ENCODE measurements at regions not wholly inside any gene's neighbourhood (a gene's known extent, or its start where the extent isn't known, plus 50 kb on each side); places are given as distances from the start of the nearest gene placed in this dataset.

DNA sequence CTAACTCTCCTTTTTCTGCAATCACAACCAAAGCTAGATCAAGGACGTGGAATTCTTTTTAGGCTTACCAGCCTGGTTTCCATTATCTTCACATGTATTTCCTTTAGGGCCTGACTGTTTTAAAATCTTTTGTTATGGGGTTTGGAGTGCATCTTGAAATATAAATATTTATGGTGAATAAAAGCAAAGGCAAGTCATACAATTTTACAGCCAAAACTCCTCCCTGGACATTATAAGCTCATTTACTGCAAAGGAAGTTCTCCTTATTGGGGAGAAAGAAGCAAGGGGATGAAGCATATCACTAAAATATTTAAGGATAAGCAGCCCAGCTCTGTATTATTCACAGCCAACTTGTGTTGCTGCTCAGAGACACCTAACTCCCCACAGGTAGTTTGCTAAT is 132.2 kb upstream of the TARS1 start:
- Histone ChIP-seq H3K4me3 (no peak overlapping the region), H3K27me3 (no peaks in the 10 kb centered on the region), H3K27ac (no peak overlapping the region), H3K36me3 (no peaks in the 10 kb centered on the region), H3K4me1 (peaks cover 0 to 11% (median 3%) of the 10 kb centered on the region in 4 donors), H3K9me3 (no peaks in the 10 kb centered on the region)
- 59 to 70% methylated on average over 1 of the region's 1 CpG for WGBS, 2 donors
- TF ChIP-seq, protein P1, sequence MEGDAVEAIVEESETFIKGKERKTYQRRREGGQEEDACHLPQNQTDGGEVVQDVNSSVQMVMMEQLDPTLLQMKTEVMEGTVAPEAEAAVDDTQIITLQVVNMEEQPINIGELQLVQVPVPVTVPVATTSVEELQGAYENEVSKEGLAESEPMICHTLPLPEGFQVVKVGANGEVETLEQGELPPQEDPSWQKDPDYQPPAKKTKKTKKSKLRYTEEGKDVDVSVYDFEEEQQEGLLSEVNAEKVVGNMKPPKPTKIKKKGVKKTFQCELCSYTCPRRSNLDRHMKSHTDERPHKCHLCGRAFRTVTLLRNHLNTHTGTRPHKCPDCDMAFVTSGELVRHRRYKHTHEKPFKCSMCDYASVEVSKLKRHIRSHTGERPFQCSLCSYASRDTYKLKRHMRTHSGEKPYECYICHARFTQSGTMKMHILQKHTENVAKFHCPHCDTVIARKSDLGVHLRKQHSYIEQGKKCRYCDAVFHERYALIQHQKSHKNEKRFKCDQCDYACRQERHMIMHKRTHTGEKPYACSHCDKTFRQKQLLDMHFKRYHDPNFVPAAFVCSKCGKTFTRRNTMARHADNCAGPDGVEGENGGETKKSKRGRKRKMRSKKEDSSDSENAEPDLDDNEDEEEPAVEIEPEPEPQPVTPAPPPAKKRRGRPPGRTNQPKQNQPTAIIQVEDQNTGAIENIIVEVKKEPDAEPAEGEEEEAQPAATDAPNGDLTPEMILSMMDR (IDR thresholded peaks at IDR 0.05): no peak
- no peak for TF ChIP-seq EP300 (IDR thresholded peaks at IDR 0.05)
- no peak for TF ChIP-seq POLR2AphosphoS5 (IDR thresholded peaks at IDR 0.05)
- no peak for DNase-seq
- ATAC-seq (ENCODE audit: low FRiP score in 2 of 2): no peak

DNA sequence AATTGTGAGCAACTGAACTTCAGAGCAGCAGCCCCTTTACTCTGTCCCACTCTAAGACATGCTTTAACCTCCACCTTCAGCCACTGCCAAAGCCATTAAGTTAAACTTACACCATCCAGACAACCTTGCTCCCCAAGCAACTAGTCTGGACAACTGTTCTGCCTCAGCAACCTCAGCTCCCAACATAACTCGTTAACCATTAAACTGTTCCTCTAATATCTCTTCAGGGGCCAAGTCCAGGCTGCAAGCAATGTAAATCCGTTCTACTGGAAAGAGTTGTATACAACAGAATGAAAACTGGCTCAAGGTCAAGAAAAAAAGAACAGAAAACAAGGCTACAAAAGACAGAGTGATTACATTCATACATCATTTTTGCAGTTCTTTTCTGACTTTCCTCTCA is 131.7 kb upstream of the TARS1 start:
- DNase-seq: no peak
- WGBS, 2 donors: 47 to 53% methylated on average over 2 of the region's 2 CpGs
- ATAC-seq (ENCODE audit: low FRiP score in 2 of 2): no peak
- H3K27ac ChIP-seq: no peak overlapping the region
- no peaks in the 10 kb centered on the region for H3K9me3 ChIP-seq
- TF ChIP-seq, protein P1 (IDR thresholded peaks at IDR 0.05): no peak
- TF ChIP-seq EP300 (IDR thresholded peaks at IDR 0.05): no peak
- TF ChIP-seq POLR2A (IDR thresholded peaks at IDR 0.05): no peak
- TF ChIP-seq POLR2AphosphoS5 (IDR thresholded peaks at IDR 0.05): no peak
- H3K4me3 ChIP-seq: no peak overlapping the region
- no peaks in the 10 kb centered on the region for H3K36me3 ChIP-seq
- peaks cover 0 to 11% (median 3%) of the 10 kb centered on the region in 4 donors for H3K4me1 ChIP-seq
- no peaks in the 10 kb centered on the region for H3K27me3 ChIP-seq

DNA sequence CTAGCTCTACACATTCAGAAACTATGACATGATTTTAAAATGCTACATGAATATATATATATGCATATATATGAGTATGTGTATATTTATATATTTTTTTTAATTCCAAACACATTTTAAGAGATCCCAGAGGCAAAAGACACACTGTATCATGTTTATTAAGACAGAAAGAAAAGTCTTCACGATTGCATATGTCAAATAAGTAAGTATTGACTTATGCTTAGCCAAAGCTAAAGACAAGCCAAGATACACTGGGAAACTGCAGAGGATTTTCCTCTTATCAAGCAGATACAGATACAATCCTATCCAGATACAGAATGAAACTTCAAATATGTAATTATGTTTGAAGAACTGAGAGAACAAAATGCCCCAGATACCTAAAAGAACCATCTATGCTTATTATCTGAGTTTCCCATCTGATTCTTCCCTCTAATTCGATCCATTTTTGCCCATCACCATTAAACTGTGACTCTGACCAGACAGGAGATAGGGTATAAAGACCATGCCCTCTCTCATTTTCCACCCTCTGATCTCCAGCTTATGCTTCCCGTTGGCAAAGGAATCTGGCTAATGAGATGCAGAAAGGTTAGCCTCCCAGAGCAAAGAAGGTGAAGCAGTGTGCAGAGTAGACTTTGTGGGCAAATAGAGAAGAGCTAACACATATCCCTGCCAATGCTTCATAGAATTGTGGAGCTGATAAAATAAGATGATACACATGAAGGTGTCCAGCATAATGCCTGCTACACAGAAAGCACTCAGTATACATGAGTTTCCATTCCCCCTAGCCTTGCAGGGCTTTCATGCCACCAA is 131.0 kb upstream of the TARS1 start:
- WGBS, 2 donors: 69 to 87% methylated on average over 3 of the region's 3 CpGs
- no peaks in the 10 kb centered on the region for H3K27me3 ChIP-seq
- ATAC-seq (ENCODE audit: low FRiP score in 2 of 2): no peak

DNA sequence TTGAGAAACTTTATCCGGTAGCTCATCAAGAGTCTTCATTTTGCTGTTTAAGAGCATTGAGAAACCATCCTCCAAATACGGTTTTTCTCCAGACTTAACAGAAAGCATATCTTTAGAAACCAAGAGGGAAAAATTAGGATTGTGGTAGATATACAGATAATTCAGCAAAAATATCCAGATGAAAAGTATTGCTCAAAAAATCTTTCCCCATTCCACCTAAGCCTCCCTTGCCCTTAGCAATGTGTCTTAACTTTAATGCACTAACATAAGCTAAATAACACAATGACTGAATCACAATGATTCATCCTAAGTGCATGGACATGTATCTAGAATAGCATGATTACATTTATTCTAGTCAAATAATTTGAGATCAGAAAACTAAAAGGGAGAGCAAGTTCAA is 130.3 kb upstream of the TARS1 start:
- Histone ChIP-seq H3K36me3 (no peaks in the 10 kb centered on the region), H3K9me3 (no peaks in the 10 kb centered on the region), H3K4me1 (peaks cover 0 to 11% (median 3%) of the 10 kb centered on the region in 4 donors), H3K4me3 (no peak overlapping the region), H3K27ac (no peak overlapping the region), H3K27me3 (no peaks in the 10 kb centered on the region)
- DNase-seq (no peak), ATAC-seq (ENCODE audit: low FRiP score in 2 of 2) (no peak)
- WGBS, 2 donors: 93 to 97% methylated on average over 2 of the region's 2 CpGs
- TF ChIP-seq POLR2A (IDR thresholded peaks at IDR 0.05) (no peak), EP300 (IDR thresholded peaks at IDR 0.05) (no peak), POLR2AphosphoS5 (IDR thresholded peaks at IDR 0.05) (no peak)
- TF ChIP-seq, protein P1 (IDR thresholded peaks at IDR 0.05): no peak

More for the DNA sequence above, 131.0 kb upstream of the TARS1 start:
- H3K4me1 ChIP-seq: peaks cover 0 to 11% (median 3%) of the 10 kb centered on the region in 4 donors
- no peak overlapping the region for H3K4me3 ChIP-seq
- no peaks in the 10 kb centered on the region for H3K9me3 ChIP-seq
- no peak for DNase-seq
- TF ChIP-seq EP300 (IDR thresholded peaks at IDR 0.05): no peak
- no peak overlapping the region for H3K27ac ChIP-seq
- no peaks in the 10 kb centered on the region for H3K36me3 ChIP-seq

DNA sequence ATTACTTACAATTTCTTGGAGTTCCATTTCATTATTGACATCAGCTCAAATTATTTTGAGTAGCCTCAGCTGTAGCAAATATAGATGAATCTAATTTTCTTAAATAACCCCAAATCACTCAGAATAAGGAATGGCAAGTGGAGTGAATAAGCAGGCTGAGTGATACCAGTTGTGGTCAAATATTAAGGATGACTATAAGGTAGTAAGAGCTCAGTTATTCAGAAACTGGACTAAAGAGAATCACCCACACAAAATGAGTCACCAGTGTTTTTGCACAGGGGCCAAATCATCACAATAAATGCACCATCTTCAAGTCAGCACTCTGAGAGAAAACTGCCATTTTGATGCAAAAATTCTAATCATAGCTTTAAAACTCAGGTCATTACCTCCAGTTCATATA is 128.9 kb upstream of the TARS1 start:
- H3K36me3 ChIP-seq: no peaks in the 10 kb centered on the region
- no peaks in the 10 kb centered on the region for H3K9me3 ChIP-seq
- no peak overlapping the region for H3K4me3 ChIP-seq
- DNase-seq (no peak), ATAC-seq (ENCODE audit: low FRiP score in 2 of 2) (peak in 1 of 2 donors; percentile 61)
- no peaks in the 10 kb centered on the region for H3K27me3 ChIP-seq
- H3K4me1 ChIP-seq: peaks cover 0 to 6% (median 2%) of the 10 kb centered on the region in 4 donors
- TF ChIP-seq POLR2A (IDR thresholded peaks at IDR 0.05) (no peak), POLR2AphosphoS5 (IDR thresholded peaks at IDR 0.05) (no peak), EP300 (IDR thresholded peaks at IDR 0.05) (no peak)
- TF ChIP-seq, protein P1 (IDR thresholded peaks at IDR 0.05): no peak
- H3K27ac ChIP-seq: no peak overlapping the region
